ENCODE measurements at regions not wholly inside any gene's neighbourhood (a gene's known extent, or its start where the extent isn't known, plus 50 kb on each side); places are given as distances from the start of the nearest gene placed in this dataset.

DNA sequence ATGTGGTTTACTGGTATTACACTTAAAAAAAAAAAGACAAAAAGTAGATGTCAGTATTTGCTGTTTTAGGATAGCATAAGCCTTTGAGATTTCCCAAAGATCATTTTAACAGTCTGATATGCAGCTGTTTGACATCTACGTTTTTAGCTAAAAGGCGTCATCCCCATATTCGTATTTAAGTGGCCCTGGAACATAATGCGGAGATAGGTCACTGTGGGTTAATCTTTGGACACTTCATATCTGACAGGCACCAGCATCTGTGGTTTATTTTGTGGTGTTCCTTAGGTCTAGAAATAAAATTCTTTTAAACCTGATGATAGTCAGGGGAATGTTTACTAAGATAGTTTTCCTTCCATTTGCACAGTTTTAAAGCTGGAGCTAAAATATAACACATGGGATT, 313.7 kb downstream of the SOX4 start:
- TF ChIP-seq GABPA (IDR thresholded peaks at IDR 0.05 in 1 of 2, conservative IDR thresholded peaks at IDR 0.05 in 1 of 2) (no peak), HNF4G (IDR thresholded peaks at IDR 0.05) (no peak), YY1 (IDR thresholded peaks at IDR 0.05) (no peak), RAD21 (IDR thresholded peaks at IDR 0.05) (no peak), JUND (IDR thresholded peaks at IDR 0.05) (no peak), EGR1 (IDR thresholded peaks at IDR 0.05; ENCODE audit: low read depth in 2 of 2) (no peak), TAF1 (conservative IDR thresholded peaks at IDR 0.05) (no peak), SP1 (IDR thresholded peaks at IDR 0.05) (no peak), NR2F2 (IDR thresholded peaks at IDR 0.05) (no peak)
- TF ChIP-seq, protein P1, sequence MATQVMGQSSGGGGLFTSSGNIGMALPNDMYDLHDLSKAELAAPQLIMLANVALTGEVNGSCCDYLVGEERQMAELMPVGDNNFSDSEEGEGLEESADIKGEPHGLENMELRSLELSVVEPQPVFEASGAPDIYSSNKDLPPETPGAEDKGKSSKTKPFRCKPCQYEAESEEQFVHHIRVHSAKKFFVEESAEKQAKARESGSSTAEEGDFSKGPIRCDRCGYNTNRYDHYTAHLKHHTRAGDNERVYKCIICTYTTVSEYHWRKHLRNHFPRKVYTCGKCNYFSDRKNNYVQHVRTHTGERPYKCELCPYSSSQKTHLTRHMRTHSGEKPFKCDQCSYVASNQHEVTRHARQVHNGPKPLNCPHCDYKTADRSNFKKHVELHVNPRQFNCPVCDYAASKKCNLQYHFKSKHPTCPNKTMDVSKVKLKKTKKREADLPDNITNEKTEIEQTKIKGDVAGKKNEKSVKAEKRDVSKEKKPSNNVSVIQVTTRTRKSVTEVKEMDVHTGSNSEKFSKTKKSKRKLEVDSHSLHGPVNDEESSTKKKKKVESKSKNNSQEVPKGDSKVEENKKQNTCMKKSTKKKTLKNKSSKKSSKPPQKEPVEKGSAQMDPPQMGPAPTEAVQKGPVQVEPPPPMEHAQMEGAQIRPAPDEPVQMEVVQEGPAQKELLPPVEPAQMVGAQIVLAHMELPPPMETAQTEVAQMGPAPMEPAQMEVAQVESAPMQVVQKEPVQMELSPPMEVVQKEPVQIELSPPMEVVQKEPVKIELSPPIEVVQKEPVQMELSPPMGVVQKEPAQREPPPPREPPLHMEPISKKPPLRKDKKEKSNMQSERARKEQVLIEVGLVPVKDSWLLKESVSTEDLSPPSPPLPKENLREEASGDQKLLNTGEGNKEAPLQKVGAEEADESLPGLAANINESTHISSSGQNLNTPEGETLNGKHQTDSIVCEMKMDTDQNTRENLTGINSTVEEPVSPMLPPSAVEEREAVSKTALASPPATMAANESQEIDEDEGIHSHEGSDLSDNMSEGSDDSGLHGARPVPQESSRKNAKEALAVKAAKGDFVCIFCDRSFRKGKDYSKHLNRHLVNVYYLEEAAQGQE (IDR thresholded peaks at IDR 0.05) = no peak
- TF ChIP-seq, protein P2, sequence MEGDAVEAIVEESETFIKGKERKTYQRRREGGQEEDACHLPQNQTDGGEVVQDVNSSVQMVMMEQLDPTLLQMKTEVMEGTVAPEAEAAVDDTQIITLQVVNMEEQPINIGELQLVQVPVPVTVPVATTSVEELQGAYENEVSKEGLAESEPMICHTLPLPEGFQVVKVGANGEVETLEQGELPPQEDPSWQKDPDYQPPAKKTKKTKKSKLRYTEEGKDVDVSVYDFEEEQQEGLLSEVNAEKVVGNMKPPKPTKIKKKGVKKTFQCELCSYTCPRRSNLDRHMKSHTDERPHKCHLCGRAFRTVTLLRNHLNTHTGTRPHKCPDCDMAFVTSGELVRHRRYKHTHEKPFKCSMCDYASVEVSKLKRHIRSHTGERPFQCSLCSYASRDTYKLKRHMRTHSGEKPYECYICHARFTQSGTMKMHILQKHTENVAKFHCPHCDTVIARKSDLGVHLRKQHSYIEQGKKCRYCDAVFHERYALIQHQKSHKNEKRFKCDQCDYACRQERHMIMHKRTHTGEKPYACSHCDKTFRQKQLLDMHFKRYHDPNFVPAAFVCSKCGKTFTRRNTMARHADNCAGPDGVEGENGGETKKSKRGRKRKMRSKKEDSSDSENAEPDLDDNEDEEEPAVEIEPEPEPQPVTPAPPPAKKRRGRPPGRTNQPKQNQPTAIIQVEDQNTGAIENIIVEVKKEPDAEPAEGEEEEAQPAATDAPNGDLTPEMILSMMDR (IDR thresholded peaks at IDR 0.05; ENCODE audit: low read depth, low read length, missing input control) = no peak
- TF ChIP-seq, protein P3, sequence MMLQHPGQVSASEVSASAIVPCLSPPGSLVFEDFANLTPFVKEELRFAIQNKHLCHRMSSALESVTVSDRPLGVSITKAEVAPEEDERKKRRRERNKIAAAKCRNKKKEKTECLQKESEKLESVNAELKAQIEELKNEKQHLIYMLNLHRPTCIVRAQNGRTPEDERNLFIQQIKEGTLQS (IDR thresholded peaks at IDR 0.05) = no peak
- TF ChIP-seq, protein P4, sequence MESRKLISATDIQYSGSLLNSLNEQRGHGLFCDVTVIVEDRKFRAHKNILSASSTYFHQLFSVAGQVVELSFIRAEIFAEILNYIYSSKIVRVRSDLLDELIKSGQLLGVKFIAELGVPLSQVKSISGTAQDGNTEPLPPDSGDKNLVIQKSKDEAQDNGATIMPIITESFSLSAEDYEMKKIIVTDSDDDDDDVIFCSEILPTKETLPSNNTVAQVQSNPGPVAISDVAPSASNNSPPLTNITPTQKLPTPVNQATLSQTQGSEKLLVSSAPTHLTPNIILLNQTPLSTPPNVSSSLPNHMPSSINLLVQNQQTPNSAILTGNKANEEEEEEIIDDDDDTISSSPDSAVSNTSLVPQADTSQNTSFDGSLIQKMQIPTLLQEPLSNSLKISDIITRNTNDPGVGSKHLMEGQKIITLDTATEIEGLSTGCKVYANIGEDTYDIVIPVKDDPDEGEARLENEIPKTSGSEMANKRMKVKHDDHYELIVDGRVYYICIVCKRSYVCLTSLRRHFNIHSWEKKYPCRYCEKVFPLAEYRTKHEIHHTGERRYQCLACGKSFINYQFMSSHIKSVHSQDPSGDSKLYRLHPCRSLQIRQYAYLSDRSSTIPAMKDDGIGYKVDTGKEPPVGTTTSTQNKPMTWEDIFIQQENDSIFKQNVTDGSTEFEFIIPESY (IDR thresholded peaks at IDR 0.05) = no peak
